NCI-H345 treated with DMSO at 0.1 percent for 48 hours (cell line): ENCODE measurements at regions not wholly inside any gene's neighbourhood (a gene's known extent, or its start where the extent isn't known, plus 50 kb on each side); places are given as distances from the start of the nearest gene placed in this dataset.
"Not testable (repeated sequence)": the region's sequence is repeated elsewhere in the genome, so short reads cannot be mapped to it uniquely, and the experiment has no call there.

Experiments
- DNase-seq: peaks from one replicate; lab custom pipeline; 2025; ENCODE audit not compliant: unreplicated experiment; lab: John Stamatoyannopoulos, UW

DNA sequence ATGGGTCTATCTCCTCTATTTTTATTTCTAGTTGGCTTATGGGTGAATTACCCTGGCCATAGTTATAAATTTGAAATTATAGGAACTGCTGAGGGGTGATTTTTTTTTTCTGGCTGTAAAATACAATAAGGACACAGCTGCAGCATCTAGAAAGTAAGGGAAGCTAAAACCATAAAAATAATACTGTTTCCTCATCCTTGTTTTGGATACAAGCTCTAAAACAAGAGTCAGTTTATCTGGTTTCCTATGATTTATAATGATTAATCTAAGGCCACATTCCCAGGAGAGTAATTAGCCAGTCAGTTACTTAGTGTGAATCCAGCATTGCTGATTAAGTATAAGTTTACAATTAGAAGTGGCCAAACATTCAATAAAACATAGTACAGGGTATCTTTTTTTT lies 219.1 kb upstream of the NBEA start:
- DNase-seq: no peak

DNA sequence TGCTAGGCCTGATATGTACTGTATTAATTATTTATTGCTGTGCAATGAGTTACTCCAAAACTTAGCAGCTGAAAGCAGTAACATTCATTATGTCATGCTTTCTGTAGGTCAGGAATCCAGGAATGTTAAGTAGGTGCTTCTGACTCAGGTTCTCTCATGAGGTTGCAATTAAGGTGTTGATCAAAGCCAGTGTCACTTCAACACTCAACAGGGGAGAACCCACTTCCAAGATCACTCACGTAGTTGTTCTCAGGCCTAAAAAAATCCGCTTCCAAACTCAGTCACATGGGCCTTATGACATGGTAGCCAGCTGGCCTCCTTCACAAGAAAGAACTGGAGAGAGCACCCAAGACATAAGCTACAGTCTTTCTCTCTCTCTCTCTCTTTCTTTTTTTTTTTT lies 211.1 kb upstream of the NBEA start:
- DNase-seq: no peak

DNA sequence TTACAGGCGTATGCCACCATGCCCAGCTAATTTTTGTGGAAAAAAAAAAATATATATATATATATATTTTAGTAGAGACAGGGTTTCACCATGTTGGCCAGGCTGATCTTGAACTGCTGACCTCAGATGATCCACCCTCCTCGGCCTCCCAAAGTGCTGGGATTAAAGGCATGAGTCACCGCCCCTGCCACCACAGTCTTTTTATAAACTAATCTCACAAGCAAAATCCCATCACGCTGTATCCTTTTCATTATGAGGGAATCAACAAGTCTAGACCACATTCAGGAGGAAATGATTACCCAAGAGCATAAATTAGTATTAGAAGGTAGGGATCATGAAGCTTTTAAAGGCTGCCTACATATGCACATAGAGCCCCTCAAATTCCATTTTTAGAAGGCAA lies 210.6 kb upstream of the NBEA start:
- no peak for DNase-seq

DNA sequence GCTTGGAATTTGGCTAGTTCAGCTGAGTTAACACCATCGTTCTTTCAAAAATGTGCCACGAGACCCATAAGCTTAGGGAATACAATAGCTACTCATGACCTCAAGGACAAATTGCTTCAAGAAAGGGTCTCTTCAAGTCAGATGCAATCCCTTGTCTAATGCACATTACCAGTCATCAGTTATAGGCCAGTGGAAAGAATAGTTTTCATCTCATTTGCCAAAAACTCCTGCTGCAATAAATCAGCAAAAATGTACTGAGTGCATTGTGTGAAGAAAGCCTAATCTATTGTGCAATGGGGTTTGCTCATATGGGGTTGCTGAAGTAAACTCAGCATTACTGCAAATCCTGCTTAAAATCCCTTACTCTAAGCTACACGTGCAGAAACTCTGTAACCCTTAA lies 208.3 kb upstream of the NBEA start:
- no peak for DNase-seq

DNA sequence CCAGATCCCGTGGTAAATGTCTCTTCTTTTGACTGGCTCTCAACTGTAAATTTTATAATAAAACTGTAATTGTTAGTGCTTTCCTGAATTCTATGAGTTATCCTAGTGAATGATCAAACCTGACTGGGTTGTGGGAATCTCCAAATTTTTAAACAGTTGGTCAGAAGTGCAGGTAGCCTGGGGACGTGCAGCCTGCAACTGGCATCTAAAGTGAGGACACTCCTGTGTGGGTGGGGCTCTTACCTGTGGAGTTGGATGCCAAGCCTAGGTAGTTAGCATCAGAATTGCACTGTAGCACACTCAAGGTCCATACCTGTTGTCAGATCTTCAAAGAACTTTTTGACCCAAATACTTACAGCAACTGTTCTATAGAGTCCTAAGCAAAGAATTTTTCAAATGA lies 207.1 kb upstream of the NBEA start:
- no peak for DNase-seq

DNA sequence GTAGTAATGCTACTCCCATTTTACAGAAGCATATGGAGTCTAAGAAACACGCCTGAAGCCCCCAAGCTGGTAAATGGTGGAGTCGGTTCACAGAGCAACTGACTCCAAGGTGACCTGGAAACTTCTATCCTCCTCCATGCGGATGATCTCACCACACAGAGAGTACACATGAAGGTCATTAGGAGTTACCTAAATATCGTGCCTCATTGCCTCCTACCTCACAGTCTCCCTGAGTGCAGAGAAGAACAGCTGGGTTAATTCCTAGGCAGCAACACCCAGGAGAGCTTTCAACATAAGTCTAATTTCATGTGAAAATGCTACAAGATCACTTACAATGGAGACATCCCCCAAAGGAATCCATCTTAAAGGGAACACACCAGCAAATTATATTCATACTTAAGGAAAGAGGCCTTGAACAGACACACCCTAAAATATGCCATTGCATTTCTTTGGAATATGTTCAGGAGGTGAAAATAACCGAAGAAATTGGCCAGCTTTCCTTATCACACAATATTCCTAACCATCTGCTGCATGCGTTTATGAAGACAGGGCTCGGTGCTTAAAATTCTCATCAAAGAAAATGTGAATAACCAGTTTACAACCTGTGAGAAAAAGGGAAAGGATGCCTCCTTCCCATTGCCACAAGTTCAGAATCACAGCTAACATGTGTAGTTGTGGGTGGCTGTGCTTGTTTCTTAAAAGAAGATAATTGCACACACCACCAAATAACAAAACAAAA lies 203.6 kb upstream of the NBEA start:
- DNase-seq: no peak

DNA sequence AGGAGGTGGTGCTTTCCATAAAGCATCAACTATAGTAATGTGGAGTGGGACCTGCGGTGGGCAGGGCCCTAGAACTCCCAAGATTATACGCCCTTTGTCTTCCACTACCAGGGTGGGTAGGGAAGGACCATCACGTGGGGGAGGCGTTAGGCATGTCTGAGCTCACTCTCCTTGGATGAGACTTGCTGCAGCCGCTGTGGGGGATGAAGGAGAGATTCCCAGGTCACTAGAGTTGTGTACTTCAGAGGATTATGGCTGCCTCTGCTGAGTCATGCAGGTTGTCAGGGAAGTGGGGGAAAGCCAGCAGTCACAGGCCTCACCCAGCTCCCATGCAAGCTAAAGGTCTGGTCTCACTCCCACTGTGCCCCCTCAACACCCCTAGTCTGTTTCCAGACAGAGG lies 195.0 kb upstream of the NBEA start:
- not testable (repeated sequence) for DNase-seq

DNA sequence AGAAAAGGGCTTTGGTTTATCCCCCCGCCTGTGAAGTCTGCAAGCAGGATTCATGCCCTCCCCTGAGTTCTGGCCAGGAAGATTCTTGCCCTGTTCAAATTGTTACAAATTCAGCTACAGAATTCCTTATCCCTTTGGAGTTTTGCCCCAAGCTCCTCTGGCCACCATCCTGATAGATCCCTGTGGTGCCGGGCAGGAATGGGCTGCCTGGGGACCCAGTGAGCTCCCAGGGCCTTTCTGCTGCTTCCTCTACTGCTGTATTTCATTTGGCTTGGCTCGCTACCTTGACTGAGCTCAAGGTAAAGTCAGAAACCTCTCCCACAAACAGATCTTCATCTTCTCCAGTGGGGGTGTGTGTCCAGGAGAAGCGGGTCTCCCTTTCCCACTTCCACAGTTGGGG lies 194.6 kb upstream of the NBEA start:
- DNase-seq: no peak

DNA sequence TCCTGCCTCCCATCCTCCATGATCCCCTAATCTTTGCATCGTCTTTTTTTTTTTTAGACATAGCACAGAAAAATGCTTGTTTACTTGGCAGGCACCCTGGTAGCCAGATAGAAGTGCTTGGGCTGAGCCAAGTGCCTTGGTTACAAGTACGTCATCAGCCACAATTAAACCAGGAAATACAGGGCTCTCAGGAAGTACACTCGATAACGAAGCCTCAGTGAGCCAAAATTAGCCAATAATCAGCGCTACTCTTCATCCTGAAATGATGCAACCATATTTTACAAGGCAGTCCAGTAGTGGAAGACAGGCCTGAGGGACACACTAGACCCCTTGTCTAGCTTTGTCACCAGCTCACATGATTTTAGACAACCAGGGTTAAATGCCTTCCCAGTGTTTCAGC lies 194.0 kb upstream of the NBEA start:
- DNase-seq: no peak

DNA sequence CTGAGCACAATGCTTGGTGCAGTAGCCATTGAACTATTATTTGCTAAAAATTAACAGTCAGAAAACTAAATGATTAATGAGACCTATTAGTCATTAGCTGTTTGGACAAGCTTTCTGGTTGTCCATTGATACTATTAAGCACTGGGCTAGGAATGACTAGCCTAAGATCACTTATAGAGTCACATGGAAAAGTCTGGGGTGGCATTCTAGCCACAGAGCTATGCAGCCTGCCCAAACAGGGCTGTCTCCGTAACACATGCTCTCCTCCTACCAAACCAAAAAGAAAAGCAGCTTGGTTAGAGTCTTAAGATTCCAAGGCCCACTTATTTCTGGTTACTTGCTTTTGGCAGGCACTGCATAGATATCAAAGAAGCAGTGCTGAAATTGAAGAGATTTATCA lies 193.5 kb upstream of the NBEA start:
- no peak for DNase-seq

DNA sequence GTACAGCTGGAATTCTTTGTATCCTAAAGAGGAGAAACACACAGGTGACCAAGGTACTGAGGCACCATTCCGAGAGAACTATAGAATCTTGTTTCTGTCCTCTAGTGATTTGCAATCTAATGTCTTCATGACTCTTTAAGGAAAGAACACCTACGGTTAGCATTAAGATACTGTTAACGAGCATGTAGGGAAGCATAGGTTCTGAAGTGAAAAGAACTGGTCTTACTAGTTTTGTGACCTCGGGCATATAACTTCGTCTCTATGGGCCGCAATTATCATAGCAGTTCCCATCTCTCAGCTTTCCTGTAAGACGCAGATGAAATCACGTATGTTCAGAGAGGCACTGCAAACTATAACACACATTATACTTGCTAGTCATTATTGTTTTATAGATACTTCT lies 193.0 kb upstream of the NBEA start:
- no peak for DNase-seq

DNA sequence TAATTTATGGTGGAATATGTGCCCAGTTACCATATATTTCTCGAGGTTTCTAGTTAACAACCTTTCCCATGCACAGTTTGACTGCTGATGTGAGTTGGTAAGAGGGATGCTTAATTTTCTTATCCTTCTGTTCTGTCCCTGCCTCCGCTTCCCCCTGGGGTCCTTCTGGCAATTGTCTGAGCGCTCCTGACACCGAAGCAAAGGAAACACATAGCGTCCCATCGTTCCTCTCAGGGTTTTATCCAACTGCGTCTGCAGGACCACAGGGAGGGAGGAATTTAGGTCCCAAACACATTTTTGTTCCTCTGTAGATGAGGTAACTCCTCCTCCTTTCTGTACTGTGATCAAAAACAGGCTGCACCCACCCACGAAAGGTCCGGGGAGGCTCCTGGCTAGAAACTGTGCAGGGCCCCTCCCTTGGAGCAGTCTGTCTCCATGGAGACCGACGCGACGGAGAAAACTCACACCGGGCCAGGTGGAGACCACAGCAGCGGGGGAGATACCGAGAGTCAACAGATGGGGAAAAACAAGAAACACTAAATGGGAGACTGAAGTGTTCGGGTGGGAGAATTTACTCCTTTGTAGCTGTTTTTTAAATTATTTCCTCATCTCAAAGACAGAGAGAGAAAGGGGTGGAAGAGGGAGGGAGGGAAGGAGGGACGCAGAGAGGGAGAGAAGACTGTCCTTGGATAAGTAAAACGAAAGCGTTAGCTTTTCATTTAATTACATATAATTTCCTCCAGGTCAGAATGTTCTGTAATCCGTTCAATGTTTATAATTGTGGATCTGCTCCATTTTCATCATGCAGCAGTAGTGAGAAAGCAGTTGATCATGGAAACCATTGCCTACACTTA lies 191.8 kb upstream of the NBEA start:
- DNase-seq: peak; percentile 46

DNA sequence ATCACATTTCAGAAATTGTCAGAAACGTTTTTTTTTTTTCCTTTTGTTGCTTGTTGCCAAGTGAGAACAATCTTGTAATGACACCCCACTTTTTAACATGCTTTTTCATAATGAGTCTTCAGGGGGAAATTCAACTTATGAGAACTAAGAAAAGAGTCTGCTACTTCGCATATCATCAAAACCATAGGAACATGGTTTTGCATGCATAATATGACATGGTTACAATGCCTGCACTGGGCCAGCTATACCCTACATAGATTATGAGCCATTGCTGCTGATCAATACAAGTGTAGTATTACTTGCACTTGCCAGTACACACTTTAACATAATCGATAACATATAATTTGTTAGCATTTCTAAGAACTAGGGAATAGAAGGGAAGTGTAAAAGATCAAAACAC lies 191.0 kb upstream of the NBEA start:
- DNase-seq: no peak

DNA sequence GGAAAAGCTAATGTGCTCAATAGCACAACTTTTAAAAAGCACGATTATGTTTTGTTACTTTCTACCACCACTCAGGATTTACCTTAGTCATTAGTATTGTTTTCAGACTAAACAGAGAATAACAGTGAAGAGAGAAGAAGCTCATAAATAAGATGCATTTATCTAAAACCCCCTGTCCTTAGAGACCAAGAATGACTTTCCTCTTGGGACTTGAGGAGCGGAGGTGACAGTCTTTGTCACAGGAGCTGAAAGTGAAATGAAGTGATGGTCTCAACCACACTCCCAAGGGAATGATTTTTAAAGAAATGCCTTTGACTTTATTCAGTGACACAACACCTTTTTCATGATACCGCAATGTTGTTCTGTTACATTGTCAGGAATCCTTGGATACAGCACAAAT lies 190.6 kb upstream of the NBEA start:
- no peak for DNase-seq

DNA sequence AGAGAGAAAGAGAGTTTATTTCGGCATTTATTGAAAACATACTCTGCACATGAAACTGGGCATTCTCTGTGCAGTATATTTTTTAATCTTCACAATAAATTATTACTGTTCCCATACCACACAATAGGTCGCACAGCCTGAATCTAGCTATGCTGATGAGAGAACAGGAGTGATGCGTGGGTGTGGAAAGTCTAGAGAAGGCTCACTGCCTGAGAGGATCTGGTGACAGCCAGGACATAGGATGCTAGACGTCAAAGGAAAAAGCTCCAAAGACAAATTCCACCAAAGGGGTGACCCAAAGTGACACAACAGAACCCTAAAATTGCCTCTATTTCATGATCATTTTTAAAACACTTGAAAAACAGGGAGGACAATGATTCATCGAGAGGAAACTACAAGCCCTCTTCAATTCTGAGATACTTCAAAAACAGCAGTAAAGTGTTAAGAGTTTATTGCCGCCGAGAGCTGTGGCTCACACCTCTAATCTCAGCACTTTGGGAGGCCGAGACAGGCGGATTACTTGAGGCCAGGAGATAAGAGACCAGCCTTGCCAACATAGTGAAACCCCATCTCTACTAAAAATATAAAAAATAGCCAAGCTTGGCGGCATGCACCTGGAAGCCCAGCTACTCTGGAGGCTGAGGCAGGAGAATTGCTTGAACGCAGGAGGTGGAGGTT lies 189.6 kb upstream of the NBEA start:
- DNase-seq: no peak

DNA sequence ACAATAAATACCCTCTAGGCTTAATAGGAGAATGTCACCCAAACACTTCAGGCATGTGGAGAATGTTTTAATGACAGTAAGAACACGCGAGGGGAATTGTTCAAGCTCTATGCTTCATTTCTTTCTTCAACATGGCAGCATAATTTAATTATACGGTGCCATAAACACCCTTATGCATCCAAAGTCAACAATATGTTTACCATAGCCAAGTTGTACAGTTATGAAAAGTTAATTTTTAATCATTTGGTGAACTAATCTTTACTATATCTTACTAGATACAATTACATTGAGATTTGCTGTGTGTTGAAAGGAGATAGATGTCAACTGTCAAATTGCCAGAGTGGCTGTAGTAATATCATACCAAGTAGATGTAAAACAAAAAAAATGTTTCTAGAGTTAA lies 185.9 kb upstream of the NBEA start:
- no peak for DNase-seq

DNA sequence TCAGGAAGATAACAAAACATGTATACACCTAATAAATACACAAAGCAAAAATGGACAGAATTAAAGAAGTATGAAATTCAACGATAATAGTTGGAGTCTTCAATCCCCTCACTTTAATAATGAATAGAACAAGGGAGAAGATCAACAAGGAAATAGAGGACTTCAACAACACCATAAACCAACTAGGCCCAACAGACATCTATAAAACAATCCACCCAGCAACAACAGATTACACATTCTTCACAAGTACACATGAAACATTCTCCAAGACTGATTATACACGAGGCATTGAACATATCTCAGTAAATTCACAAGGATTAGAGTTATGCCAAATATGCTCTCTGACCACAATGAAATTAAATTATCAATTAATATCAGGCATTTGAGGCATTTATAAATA lies 185.5 kb upstream of the NBEA start:
- no peak for DNase-seq

DNA sequence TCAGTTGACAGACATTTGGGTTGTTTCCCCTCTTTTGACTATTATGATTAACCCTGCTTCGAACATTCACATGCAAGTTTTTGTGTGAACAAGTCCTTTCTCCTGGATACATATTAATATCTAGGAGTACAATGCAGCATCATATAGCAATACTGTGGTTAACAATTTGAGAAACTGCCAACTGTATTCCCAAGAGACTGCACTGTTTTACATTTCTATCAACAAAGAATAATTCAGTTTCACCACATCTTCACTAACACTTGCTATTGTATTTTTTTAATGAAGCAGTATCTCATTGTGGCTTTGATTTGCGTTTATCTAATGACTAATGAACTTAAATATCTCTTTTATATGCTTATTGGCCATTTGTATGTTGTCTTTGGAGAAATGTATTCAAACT lies 184.6 kb upstream of the NBEA start:
- DNase-seq: no peak

DNA sequence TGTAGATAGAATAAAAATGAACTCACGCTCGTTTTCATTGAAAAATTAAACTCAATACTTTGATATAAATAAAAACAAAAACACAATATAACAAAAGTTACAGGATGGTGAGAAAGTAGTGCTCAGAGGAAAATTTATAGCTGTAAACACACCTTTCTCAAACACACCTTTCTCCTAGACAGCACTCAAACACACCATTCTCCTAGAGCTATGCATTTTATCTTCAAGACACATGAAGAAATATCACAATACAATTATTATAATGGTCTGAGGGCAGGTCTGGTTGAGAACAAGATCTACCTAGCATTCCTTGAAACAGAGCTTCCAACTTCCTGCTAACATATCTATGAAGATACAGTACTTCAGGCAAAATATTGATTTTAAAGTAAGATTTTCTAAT lies 183.4 kb upstream of the NBEA start:
- DNase-seq: no peak

DNA sequence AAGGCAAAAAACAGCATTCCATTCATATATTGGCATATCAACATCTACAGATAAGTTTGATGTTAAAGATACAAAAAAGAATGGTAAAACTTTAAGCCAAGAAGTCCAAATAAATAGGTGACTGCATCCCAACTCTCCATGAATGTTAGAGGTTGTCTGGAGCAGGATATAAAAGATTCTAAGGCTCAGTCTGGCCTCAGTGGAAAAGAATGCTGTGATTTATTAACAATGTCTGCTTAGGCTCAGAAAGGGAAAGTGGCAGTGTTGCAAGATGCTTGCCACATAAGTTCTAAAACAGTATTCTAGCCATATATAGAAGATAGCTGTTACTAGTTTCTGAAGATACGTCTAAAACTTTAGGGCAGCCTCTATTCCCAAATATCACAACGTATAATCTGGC lies 179.8 kb upstream of the NBEA start:
- DNase-seq: no peak

DNA sequence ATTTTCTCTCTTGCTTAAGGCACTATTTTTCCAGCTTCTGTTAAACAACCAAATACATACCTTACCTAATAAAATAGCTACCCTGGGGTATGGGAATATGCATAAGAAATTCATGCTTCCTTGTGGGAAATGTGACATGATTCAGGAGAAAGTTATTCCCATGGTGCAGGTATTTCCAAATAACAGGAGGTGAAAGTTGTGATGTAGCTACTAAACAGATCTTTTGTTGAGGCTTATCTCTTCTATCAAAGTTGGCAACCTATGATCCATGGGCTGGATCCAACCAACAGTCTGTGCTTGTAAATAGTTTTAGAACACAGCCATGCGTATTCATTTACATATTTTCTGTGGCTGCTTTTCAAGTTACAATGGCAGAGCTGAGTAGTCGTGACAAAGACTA lies 177.8 kb upstream of the NBEA start:
- no peak for DNase-seq
